Gastroesophageal sphincter (tissue), 3 donors: ENCODE measurements at regions not wholly inside any gene's neighbourhood (a gene's known extent, or its start where the extent isn't known, plus 50 kb on each side); places are given as distances from the start of the nearest gene placed in this dataset.

Experiments used
- EP300 ChIP-seq: sonication (generic); formaldehyde crosslinking; IDR thresholded peaks from one replicate; pipeline ENCODE4 v1.6.1; 2017; ENCODE audit warnings: antibody characterized with exemption, mild to moderate bottlenecking
- POLR2A ChIP-seq, 2 donors: fragments of 450-650 bp; IDR thresholded peaks; one replicate each; pipeline ENCODE4 v1.6.1; 2017; ENCODE audit warnings: antibody characterized with exemption in 2 of 2, mild to moderate bottlenecking in 2 of 2, moderate library complexity in 1 of 2
- POLR2AphosphoS5 ChIP-seq: sonication (generic); formaldehyde crosslinking; IDR thresholded peaks from one replicate; pipeline ENCODE4 v1.6.1; 2017; ENCODE audit warnings: antibody characterized with exemption
- TF ChIP-seq, protein P1 (sequence below), 4 experiments: fragments of 200-600 bp in 2 of 4; fragments of 450-650 bp in 2 of 4; sonication (generic) in 1 of 4; IDR thresholded peaks; one replicate each; pipeline ENCODE4 v1.5.1; 2017 to 2019; ENCODE audit warnings: antibody characterized with exemption in 4 of 4, mild to moderate bottlenecking in 2 of 4, moderate library complexity in 2 of 4

DNA sequence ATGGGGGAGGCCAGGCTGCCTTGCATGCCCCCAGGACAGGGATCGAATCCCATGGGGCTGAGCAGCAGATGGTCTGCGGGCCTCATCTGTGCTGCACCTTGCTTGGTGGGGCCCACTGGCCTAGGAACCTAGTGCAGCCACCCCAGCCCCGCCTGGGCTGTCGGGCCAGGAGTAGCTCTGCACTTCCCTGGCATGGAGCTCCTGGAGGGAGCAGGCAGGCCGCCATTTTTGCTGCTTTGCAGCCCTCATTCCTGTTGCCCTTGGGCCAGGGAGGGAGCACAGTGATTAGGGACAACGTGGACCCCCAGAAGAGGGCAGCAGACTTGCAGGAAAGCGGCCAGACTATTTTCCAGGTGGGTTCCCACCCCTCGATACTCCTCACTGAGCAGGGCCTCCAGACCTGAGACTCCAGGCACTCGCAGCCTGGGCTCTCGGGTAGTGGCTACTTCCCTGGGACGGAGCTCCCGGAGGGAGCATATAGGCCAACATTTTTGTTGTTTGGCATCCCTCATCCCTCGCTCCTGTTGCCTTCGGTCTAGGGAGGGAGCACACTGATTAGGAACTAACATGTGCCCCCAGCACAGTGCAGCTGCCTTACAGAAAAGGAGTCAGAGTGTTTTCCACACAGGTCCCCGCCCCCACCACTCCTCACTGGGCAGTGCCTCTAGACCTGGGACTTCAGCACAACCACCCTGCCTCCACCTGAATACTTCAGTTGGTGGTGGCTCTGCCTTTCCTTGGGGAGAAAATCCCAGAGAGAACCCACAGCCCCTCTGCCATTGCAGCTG is 99.5 kb downstream of the MAIP1 start:
- no peak for TF ChIP-seq POLR2AphosphoS5
- TF ChIP-seq, protein P1, sequence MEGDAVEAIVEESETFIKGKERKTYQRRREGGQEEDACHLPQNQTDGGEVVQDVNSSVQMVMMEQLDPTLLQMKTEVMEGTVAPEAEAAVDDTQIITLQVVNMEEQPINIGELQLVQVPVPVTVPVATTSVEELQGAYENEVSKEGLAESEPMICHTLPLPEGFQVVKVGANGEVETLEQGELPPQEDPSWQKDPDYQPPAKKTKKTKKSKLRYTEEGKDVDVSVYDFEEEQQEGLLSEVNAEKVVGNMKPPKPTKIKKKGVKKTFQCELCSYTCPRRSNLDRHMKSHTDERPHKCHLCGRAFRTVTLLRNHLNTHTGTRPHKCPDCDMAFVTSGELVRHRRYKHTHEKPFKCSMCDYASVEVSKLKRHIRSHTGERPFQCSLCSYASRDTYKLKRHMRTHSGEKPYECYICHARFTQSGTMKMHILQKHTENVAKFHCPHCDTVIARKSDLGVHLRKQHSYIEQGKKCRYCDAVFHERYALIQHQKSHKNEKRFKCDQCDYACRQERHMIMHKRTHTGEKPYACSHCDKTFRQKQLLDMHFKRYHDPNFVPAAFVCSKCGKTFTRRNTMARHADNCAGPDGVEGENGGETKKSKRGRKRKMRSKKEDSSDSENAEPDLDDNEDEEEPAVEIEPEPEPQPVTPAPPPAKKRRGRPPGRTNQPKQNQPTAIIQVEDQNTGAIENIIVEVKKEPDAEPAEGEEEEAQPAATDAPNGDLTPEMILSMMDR (IDR thresholded peaks at IDR 0.05) = no peak
- no peak for TF ChIP-seq POLR2A (IDR thresholded peaks at IDR 0.05)
- no peak for TF ChIP-seq EP300
